ENCODE measurements at regions not wholly inside any gene's neighbourhood (a gene's known extent, or its start where the extent isn't known, plus 50 kb on each side); places are given as distances from the start of the nearest gene placed in this dataset.
"Not testable (repeated sequence)": the region's sequence is repeated elsewhere in the genome, so short reads cannot be mapped to it uniquely, and the experiment has no call there.

DNA sequence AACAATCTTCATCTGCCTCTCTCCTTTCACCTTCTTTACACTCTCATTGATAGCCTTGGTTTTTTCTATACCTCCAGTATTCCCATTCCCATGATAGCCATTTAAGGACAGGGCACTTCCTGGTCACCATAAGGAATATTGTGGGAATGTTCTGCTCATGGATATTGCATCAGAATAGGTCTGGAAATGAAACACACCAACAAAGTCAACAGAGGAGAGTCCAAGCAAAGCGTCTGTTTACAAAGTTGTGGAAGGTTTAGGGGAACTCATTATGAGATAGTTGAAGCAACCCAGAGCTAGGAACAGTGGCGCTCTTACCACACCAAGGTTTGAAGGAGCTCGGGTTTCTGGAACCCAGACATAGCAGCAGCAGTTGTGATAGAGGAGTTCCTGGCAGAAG lies 150.3 kb upstream of the TNP1 start:
- DNase-seq: no peak

DNA sequence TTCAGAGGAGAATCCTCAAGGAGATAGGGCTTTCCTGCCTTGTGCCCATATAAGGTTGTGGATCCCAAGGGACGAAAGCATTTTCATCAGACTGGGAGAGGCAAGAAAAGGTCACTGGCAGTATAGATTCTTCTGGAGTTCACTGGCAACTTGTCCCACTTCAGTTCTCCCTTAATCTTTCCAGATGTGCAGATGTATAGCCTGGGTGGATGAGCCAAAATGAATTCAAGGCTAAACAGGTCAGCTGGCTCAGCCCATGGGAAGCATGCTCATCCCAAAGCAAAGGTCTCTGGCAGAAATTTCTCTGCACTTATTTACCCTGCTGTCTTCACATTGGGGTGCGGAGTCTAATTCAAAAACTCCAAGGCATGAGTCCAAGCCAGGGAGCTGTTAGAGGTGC lies 148.9 kb upstream of the TNP1 start:
- DNase-seq: no peak

- DNase-seq: no peak
Observed at GRCh38 chr2:217006217-217006616, 146.4 kb upstream of the TNP1 start.

GRCh38 chr2:217004656-217005055 lies 144.8 kb upstream of the TNP1 start:
- DNase-seq: no peak

DNA sequence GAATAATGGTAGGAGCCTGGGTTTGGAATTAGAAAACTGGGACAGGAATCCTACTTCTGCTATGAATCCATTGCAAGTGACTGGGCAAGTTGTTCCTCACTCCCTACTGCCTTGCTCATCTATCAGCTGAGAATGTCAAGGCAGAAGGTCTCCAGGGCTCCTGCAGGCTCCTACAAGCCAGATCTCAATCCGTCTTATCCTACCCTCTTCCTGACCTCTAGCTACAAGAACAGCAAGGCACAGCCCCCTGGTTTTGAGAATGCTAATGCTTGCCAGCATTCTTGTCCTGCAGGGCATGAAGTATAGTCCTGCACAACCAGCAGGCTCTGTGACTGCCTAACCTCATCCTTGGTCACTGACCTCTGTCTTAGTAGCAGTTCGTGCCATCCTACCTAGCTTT lies 141.9 kb upstream of the TNP1 start:
- no peak for DNase-seq

GRCh38 chr2:217000406-217000805 lies 140.5 kb upstream of the TNP1 start:
- DNase-seq: no peak

- no peak for DNase-seq
Observed at GRCh38 chr2:216996279-216996845, 136.5 kb upstream of the TNP1 start.

- DNase-seq: no peak
Observed at GRCh38 chr2:216994353-216994854, 134.5 kb upstream of the TNP1 start.

DNA sequence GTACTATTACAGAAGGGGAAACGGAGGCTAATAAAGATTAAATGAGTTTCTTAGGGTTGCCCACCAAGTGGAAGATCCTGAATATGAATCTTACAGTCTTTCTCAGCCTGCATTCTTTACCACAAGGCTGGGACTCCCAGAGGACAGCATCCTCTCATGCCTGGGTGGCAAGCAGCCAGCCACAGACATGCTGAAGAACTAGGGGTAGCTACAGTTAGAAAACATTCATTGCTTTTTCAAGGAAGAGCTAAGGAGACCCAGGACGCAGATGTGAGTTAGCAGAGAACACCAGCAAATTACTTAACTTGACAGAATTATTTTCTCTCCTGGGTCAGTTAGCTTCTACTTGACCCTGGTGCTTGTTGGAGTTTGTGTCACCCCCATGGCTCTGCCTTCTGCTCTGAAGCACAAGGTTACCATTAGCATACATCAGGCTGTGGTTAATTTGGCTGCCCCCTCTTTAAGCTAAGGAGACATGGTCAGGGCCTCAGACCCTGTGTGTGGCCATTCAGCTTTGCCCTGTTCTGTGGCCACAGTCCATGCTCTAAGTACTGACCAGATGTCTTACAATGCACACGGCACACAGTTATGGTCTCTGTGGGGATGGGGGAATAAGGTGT lies 132.3 kb upstream of the TNP1 start:
- DNase-seq: no peak

GRCh38 chr2:216991563-216991962 lies 131.7 kb upstream of the TNP1 start:
- no peak for DNase-seq

DNA sequence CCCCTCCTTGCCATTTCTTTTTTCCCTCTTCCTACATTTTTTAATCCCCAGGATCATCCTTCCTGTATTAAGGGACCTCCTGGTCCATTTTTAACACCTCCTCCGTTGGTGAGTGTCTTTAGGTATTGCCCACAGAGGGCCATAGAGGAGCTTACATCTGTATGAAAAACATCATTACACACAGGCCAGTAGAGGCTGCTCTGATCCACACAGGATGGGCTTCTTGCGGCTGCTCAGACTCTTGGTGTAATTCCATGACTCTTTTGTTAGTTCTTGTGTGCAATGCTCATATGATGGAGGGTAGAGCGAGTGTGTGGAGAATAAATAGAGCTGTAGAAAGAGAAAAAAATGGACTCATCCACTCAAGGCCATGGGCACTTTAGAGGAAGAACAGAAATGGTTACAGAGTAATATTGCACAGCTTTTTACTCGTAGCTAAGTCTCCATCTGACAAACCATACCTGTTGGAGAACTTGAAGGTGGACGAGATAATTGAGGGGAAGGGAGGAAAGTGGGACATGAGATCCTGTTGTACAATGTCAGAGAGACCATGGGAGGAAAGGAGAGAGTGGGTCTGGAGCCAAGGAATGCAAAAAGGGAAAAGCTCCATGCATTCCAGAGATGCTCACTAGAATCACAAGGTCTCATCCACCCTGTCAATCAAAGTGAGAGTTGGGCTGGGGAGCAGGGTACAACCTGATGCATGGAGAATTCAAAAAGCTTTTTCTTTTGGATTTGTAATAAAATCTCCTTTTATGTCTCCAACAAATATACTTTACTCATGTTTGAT lies 129.7 kb upstream of the TNP1 start:
- no peak for DNase-seq

GRCh38 chr2:216987252-216987821 lies 127.5 kb upstream of the TNP1 start:
- DNase-seq: no peak

DNA sequence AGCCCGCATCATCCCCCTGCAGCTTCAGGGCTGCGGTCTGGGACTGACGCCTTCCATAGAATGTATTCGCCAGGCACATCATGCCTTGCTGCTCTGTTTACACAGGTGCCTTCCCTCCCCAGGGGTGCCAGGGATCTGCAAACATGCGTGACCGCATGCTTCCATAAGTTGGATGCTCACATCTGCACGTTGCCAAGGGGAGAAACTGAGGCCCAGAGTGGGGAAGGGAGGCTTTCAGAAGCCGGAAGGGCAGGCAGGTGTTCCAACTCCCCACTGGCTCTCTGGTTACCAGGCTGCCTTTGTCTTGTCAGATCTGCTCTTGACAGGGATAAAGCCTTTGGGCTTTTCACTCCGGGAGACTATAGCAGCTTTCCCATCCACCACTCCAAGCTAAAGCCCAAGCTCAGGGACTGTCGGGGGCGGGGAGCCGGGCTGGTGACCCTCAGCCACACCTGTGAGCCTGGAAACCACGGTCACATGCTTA lies 125.8 kb upstream of the TNP1 start:
- DNase-seq: no peak

- DNase-seq: no peak
Observed at GRCh38 chr2:216984937-216985336, 125.1 kb upstream of the TNP1 start.

GRCh38 chr2:216981951-216982350 lies 122.1 kb upstream of the TNP1 start:
- DNase-seq: not testable (repeated sequence)

DNA sequence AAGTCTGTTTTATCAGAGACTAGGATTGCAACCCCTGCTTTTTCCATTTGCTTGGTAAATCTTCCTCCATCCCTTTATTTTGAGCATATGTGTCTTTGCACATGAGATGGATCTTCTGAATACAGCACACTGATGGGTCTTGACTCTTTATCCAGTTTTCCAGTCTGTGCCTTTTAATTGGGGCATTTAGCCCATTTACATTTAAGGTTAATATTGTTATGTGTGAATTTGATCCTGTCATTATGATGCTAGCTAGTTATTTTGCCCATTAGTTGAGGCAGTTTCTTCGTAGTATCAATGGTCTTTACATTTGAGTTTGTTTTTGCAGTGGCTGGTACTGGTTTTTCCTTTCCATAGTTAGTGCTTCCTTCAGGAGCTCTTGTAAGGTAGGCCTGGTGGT lies 120.6 kb upstream of the TNP1 start:
- not testable (repeated sequence) for DNase-seq

- no peak for DNase-seq
Observed at GRCh38 chr2:216974321-216975302, 114.7 kb upstream of the TNP1 start.

GRCh38 chr2:216971593-216971992 lies 111.7 kb upstream of the TNP1 start:
- DNase-seq: no peak

DNA sequence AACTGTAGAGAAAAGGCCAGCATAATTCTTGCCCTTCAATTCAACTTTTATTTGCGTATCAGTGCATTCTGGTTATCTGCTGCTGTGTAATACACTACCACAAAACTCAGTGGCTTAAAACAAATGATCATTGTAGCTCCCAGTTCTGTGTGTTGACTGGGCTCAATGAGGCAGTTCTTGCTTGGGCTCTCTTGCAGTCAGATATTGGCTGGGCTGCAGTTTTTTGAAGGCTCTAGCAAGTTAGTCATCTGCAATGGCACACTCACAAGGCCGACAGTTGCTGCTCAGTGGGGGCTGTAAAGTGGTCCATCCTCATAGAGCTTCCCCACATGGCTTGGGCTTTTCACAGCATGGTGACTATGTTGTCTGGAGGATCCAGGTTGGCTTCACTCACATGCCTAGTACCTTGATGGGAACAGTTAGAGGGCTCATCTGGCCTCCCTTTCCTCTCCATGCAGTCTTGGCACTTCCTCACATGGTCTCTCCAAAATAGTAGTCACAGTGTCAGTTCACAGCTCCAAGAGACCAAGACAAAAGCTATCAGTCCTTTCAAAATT lies 110.6 kb upstream of the TNP1 start:
- DNase-seq: no peak

DNA sequence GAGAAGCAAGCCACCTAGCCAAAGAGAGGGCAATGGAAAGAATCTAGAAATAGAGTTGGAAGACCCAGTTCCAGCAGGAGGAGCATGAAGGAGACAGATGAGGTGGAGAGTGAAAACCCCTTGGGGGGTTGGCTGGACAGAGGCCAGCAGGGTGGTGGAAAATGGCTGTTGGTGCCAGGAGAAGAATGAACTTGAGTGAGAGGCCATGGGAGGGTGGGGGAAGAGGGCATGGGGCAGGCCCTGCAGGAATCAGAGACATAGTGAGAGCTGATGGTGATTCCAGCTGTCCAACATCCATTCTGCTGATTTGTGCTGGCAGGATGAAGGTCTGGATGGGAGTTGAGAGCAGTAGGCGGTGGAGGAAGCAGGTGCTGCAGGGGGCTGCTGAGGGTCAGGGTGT lies 108.0 kb upstream of the TNP1 start:
- no peak for DNase-seq

GRCh38 chr2:216960671-216961268 lies 100.9 kb upstream of the TNP1 start:
- no peak for DNase-seq

DNA sequence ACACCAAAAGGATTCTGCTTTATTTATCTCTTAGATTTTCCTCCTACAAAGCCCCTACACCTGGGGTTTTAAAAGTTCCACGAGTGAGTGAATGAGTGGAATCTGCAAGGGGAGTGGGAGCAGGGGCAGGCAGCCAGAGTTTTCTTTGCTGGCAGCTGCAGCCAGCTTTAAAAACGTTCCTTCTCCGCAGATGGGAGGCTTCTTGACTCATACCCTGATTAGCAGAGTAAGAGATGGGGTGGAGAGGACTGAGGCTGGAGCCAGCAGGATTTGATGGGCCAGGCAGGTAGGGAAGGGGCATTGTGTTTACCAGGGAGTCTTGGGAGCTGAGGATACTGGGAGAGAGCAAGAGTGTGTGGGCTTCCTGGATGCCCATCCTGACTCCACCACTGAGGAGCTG lies 99.6 kb upstream of the TNP1 start:
- DNase-seq: no peak

Data from central memory CD4-positive, alpha-beta T cell (primary cell).